Chondrocyte (in vitro differentiated cells): ENCODE measurements at regions not wholly inside any gene's neighbourhood (a gene's known extent, or its start where the extent isn't known, plus 50 kb on each side); places are given as distances from the start of the nearest gene placed in this dataset.

Experiments used
- DNase-seq: peaks from one replicate; pipeline ENCODE4 v3.0.0; 2021; ENCODE audit warnings: mixed read lengths, low spot score
- H3K27ac Mint-ChIP-seq: one replicate; pipeline ENCODE4 v1.8.0; 2021; ENCODE audit warnings: mild to moderate bottlenecking, moderate library complexity, mixed read lengths; ENCODE audit not compliant: unreplicated experiment
- H3K27me3 Mint-ChIP-seq: 2 replicates; pipeline ENCODE4 v1.8.0; 2021; ENCODE audit warnings: low read depth, mixed read lengths
- H3K36me3 Mint-ChIP-seq: 2 replicates; pipeline ENCODE4 v1.8.0; 2021; ENCODE audit warnings: low read depth, mixed read lengths
- H3K4me1 Mint-ChIP-seq: 2 replicates; pipeline ENCODE4 v1.8.0; 2021; ENCODE audit warnings: low read depth, mild to moderate bottlenecking, mixed read lengths
- H3K4me3 Mint-ChIP-seq: one replicate; pipeline ENCODE4 v1.8.0; 2021; ENCODE audit warnings: mild to moderate bottlenecking, moderate library complexity, mixed read lengths; ENCODE audit not compliant: unreplicated experiment
- H3K9me3 Mint-ChIP-seq: 2 replicates; pipeline ENCODE4 v1.8.0; 2021; ENCODE audit warnings: low read depth, mixed read lengths
- TF ChIP-seq, protein P1 (sequence below): fragments of 200-600 bp; sonication (generic); IDR thresholded peaks from 2 replicates; pipeline ENCODE4 v1.5.0; 2021; ENCODE audit warnings: antibody characterized with exemption, mild to moderate bottlenecking, moderate library complexity

DNA sequence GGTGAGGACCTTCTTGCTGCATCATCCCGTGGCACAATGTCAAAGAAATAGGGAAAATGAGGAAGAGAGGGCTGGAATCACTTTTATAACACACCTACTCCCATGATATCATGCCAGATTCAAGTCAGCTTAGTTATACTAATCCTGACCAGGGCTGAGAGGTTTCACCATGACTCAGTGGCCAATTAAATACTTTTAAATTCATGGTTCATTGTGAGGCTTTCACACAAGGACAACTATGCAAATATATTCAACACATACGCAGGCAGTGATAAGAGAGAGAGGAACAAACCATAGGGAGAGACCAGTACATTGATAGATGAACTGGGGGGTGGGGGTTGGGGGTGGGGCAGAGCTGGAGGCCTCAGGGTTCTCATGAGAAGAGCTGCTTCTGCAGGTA, 313.1 kb downstream of the LRFN2 start:
- no peak overlapping the region for H3K4me3 Mint-ChIP-seq
- DNase-seq, result no peak
- no peak overlapping the region for H3K27ac Mint-ChIP-seq
- TF ChIP-seq, protein P1, sequence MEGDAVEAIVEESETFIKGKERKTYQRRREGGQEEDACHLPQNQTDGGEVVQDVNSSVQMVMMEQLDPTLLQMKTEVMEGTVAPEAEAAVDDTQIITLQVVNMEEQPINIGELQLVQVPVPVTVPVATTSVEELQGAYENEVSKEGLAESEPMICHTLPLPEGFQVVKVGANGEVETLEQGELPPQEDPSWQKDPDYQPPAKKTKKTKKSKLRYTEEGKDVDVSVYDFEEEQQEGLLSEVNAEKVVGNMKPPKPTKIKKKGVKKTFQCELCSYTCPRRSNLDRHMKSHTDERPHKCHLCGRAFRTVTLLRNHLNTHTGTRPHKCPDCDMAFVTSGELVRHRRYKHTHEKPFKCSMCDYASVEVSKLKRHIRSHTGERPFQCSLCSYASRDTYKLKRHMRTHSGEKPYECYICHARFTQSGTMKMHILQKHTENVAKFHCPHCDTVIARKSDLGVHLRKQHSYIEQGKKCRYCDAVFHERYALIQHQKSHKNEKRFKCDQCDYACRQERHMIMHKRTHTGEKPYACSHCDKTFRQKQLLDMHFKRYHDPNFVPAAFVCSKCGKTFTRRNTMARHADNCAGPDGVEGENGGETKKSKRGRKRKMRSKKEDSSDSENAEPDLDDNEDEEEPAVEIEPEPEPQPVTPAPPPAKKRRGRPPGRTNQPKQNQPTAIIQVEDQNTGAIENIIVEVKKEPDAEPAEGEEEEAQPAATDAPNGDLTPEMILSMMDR, result no peak
- no peaks in the 10 kb centered on the region for H3K4me1 Mint-ChIP-seq
- H3K27me3 Mint-ChIP-seq, result peaks cover 26% of the 10 kb centered on the region
- H3K36me3 Mint-ChIP-seq, result no peaks in the 10 kb centered on the region
- H3K9me3 Mint-ChIP-seq, result peaks cover 3% of the 10 kb centered on the region

DNA sequence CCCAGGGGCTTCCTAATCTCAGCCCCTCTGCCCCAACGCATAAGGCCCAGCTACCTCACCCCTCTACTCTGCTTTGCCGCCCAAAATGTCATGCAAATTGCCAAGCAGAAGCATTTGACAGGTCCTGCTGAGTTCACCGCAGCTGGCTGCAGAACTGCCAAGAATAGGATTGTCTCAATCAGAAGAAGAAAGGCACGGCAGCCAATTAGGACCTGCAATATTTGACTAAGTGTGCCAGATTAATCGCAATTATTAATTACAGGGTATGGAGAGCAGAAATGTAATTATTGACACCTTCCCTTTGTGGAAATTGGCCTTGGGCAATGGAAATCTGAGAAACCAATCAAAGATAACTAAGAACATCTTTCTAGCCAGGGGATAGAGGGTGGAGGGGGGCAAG, 318.6 kb downstream of the LRFN2 start:
- Mint-ChIP-seq H3K27ac (no peak overlapping the region), H3K27me3 (peaks cover 50% of the 10 kb centered on the region), H3K36me3 (no peaks in the 10 kb centered on the region), H3K4me1 (no peaks in the 10 kb centered on the region), H3K4me3 (no peak overlapping the region), H3K9me3 (peaks cover 3% of the 10 kb centered on the region)
- TF ChIP-seq, protein P1, result no peak
- no peak for DNase-seq

DNA sequence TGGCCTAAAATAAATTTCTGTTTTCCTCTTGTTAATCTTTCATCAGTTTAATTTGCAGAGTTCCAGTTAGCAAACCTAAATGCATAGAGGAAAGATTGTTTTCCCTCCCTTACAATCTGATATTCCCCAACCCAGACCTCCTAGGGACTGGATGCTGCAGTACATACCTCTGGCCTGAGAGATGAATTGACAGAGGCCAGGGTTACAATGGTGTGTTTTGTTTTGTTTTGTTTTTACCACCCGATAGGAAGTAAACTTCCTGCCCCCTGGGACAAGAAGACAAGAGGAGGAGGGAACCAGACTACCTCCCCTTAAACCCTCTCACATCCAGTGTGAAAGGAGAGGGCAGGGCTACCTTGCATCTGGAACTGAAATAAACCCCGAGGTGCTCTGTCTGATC, 319.0 kb downstream of the LRFN2 start:
- Mint-ChIP-seq H3K9me3 (no peaks in the 10 kb centered on the region), H3K4me1 (no peaks in the 10 kb centered on the region), H3K36me3 (no peaks in the 10 kb centered on the region), H3K4me3 (no peak overlapping the region), H3K27me3 (peaks cover 49% of the 10 kb centered on the region), H3K27ac (no peak overlapping the region)
- TF ChIP-seq, protein P1, result no peak
- no peak for DNase-seq

DNA sequence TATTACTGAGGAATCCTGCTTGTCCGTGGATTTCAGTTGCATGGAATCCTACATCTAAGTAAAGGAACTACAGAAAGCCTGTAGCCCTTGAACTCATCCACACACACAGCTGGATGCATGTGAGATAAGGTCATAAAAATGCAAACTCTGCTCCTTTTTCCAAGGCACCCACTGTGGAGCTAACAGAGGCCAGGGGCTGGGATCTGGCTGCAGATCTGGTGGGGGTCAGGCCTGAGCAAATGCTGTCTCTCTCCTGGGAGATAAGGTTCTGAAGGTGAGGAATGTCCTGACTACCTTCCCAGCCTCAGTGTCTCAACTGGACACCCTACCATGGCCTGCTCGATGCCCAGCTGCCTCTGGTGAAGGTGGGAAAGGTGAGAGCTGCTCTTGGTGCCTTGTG, 321.5 kb downstream of the LRFN2 start:
- DNase-seq, result no peak
- Mint-ChIP-seq H3K27ac (no peak overlapping the region), H3K27me3 (peaks cover 39% of the 10 kb centered on the region), H3K36me3 (no peaks in the 10 kb centered on the region), H3K4me3 (no peak overlapping the region), H3K9me3 (no peaks in the 10 kb centered on the region), H3K4me1 (no peaks in the 10 kb centered on the region)
- TF ChIP-seq, protein P1, result no peak

DNA sequence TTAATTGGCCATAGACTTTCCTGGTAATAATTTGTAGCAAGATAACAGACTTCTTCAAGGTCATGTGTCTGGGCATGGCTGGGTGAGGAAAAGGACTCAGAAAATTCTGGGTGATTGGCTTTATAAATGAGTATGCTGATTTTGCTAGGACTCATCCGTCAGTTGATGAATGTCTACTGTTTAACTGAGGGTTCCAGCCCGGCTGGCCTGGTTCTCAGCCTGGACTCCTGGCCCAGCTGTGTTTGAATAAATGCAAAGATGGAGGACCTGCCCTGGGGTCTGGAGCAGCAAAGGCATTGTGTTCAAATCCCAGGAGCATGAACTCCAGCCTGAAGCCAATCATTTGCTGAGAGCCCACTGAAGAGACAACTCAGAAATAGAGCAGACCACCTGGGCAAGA, 323.2 kb downstream of the LRFN2 start:
- Mint-ChIP-seq H3K4me1 (no peaks in the 10 kb centered on the region), H3K36me3 (no peaks in the 10 kb centered on the region), H3K27ac (no peak overlapping the region), H3K4me3 (no peak overlapping the region), H3K27me3 (peaks cover 36% of the 10 kb centered on the region), H3K9me3 (no peaks in the 10 kb centered on the region)
- no peak for DNase-seq
- TF ChIP-seq, protein P1, result no peak
